HS-5 (cell line): ENCODE measurements at regions not wholly inside any gene's neighbourhood (a gene's known extent, or its start where the extent isn't known, plus 50 kb on each side); places are given as distances from the start of the nearest gene placed in this dataset.
A peak's percentile ranks its signal among the peaks of the same experiment; 100 is the strongest.

ENCODE experiments used
- DNase-seq: peaks from one replicate; pipeline ENCODE4 v3.0.0-alpha.2; 2012; ENCODE audit warnings: low read depth

- no peak for DNase-seq
Observed at GRCh38 chr3:124540550-124541211, 189.6 kb upstream of the UMPS start.

- DNase-seq = no peak
Observed at GRCh38 chr3:124542214-124542869, 187.9 kb upstream of the UMPS start.

- DNase-seq = no peak
Observed at GRCh38 chr3:124545891-124546290, 184.4 kb upstream of the UMPS start.

- DNase-seq = no peak
Observed at GRCh38 chr3:124552224-124552623, 178.0 kb upstream of the UMPS start.

- DNase-seq = no peak
Observed at GRCh38 chr3:124553178-124553577, 177.1 kb upstream of the UMPS start.

- DNase-seq = no peak
Observed at GRCh38 chr3:124556636-124557035, 173.6 kb upstream of the UMPS start.

GRCh38 chr3:124557433-124558232 is 172.6 kb upstream of the UMPS start:
- DNase-seq = peak; percentile 33

- DNase-seq = peak; percentile 84
Observed at GRCh38 chr3:124558991-124559845, 171.0 kb upstream of the UMPS start.

- peak; percentile 60 for DNase-seq
Observed at GRCh38 chr3:124559846-124560574, 170.2 kb upstream of the UMPS start.

- DNase-seq = no peak
Observed at GRCh38 chr3:124560666-124561215, 169.5 kb upstream of the UMPS start.

GRCh38 chr3:124562769-124563168 is 167.5 kb upstream of the UMPS start:
- no peak for DNase-seq

- DNase-seq = no peak
Observed at GRCh38 chr3:124563376-124563775, 166.9 kb upstream of the UMPS start.

GRCh38 chr3:124565013-124565412 is 165.2 kb upstream of the UMPS start:
- DNase-seq = peak; percentile 43

GRCh38 chr3:124565551-124565950 is 164.7 kb upstream of the UMPS start:
- no peak for DNase-seq

GRCh38 chr3:124566701-124567100 is 163.6 kb upstream of the UMPS start:
- DNase-seq = no peak

- DNase-seq = no peak
Observed at GRCh38 chr3:124567179-124567578, 163.1 kb upstream of the UMPS start.

GRCh38 chr3:124569761-124570160 is 160.5 kb upstream of the UMPS start:
- DNase-seq = no peak

GRCh38 chr3:124570232-124570631 is 160.0 kb upstream of the UMPS start:
- no peak for DNase-seq

- no peak for DNase-seq
Observed at GRCh38 chr3:124572851-124573405, 157.3 kb upstream of the UMPS start.

GRCh38 chr3:124574012-124574411 is 156.2 kb upstream of the UMPS start:
- no peak for DNase-seq
